Choroid plexus epithelial cell (primary cell): ENCODE measurements at regions not wholly inside any gene's neighbourhood (a gene's known extent, or its start where the extent isn't known, plus 50 kb on each side); places are given as distances from the start of the nearest gene placed in this dataset.

Experiments used
- DNase-seq: peaks from one replicate; pipeline ENCODE4 v3.0.0-alpha.2; 2010; ENCODE audit warnings: low read depth
- H3K4me3 ChIP-seq: 2 replicates; pipeline ENCODE4 v1.5.1; 2011; ENCODE audit warnings: low read depth, mild to moderate bottlenecking, control low read depth, low read length, moderate library complexity
- CTCF ChIP-seq: conservative IDR thresholded peaks from 2 replicates; pipeline ENCODE4 v1.5.1; 2011; ENCODE audit warnings: low read depth, mild to moderate bottlenecking, control low read depth, inconsistent platforms, low read length, moderate library complexity

DNA sequence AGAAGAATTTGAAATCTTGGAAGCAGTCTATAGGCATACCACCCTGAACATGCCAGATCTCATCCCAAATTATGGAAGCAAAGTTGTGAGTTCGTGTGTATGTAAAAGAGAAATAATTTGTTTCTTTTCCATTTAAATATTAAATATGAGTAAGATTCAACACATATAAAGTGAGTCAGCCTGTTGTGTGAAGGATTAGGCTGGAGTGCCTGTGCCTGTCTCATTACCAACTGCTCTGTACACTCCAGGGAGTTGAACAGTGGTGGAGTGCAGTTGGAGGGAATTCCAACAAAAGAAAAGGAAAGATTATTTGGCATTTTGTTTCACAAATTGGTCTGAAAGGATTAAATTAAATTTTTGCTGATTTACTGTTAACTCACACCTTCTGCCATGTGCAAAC is 435.6 kb downstream of the FAT4 start:
- no peak for DNase-seq
- TF ChIP-seq CTCF, result no peak
- no peak overlapping the region for H3K4me3 ChIP-seq

DNA sequence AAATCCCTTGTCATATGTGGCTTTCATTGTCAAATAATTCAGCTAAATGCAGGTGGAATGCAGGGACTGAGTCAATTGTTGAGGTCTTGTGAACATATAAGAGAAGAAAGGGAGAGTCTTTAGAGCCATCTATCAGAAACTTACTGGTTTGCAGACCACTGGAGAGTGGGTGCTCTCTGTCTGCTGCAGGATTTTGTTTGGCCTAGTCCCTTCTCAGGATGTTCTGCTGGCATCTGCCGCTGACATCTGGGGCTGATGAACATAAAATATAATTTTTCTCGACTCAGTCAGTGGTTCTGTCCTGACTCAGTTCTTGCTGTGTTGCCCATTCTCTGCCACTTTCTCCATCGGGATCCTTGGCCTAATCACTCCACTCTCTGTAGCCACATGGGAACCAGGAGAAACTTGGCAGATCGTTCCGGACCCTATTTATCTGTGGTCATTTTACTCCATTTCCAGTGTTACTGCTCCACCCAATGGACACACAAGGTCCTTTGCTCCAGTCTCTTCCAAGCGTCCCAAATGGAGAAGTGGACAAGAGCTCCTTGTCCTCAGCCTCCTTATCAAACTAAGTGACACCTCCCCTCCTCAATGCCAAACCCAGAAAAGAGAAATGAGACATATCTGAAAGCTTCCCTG is 436.2 kb downstream of the FAT4 start:
- DNase-seq, result peak; percentile 85
- H3K4me3 ChIP-seq, result no peak overlapping the region
- peak; percentile 79 for TF ChIP-seq CTCF

DNA sequence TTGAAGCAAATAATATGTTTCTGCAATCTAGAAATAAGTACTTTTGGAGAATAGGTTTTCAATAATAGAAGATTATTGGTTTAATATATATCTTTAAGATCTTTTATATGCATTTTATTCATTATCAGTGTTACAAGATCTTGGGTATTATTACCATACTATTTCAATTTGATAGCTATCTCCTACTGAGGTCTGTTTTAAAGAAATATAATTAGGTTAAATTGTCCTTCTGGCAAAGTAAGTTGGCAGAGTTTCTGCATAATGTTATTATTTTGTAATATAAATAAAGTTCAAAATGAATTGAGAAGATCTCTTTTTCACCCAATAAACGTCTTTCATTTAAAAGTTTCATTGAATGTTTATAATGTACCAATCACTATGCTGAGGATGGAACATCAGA is 443.7 kb downstream of the FAT4 start:
- no peak overlapping the region for H3K4me3 ChIP-seq
- DNase-seq, result no peak
- no peak for TF ChIP-seq CTCF

GRCh38 chr4:125760201-125760819 is 445.6 kb downstream of the FAT4 start:
- DNase-seq, result no peak
- H3K4me3 ChIP-seq, result no peak overlapping the region
- TF ChIP-seq CTCF, result no peak

- H3K4me3 ChIP-seq, result no peak overlapping the region
- no peak for TF ChIP-seq CTCF
- no peak for DNase-seq
These were observed 446.2 kb downstream of the FAT4 start for GRCh38 chr4:125760956-125761355.

- H3K4me3 ChIP-seq, result no peak overlapping the region
- DNase-seq, result peak; percentile 33
- peak; percentile 62 for TF ChIP-seq CTCF
These were observed 447.8 kb downstream of the FAT4 start for GRCh38 chr4:125762537-125762936.

DNA sequence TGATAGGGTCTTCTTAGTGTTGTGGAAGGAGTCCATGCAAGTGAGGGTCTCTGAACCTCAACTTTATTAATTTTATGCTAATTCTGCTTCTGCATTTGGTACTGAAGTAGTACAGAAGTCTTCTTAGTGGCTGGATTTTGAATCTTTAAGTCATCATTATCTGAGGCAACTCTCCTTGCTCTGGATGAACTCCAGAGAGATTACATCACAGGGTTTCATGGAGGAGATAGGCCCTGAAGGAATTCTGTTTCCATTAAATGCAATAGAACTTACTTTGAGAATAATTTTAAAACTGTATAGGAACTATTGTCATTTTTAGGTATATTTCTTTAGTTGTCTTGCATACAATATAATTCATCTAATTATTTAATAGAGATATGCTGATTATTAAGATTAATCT is 451.2 kb downstream of the FAT4 start:
- peak; percentile 52 for DNase-seq
- H3K4me3 ChIP-seq, result no peak overlapping the region
- TF ChIP-seq CTCF, result no peak
